MM.1S (cell line): ENCODE measurements at regions not wholly inside any gene's neighbourhood (a gene's known extent, or its start where the extent isn't known, plus 50 kb on each side); places are given as distances from the start of the nearest gene placed in this dataset.

Experiments used
- DNase-seq: peaks from one replicate; pipeline ENCODE4 v3.0.0-alpha.2; 2015
- H2AFZ ChIP-seq: fragments of 300-600 bp; sonication (generic); 2 replicates; pipeline ENCODE4 v1.6.0; 2016; ENCODE audit warnings: antibody characterized with exemption, low read length
- H3F3A ChIP-seq: fragments of 300-600 bp; sonication (generic); 2 replicates; pipeline ENCODE4 v1.6.1; 2016; ENCODE audit warnings: mild to moderate bottlenecking, antibody characterized with exemption, low read length, moderate library complexity, mixed read lengths; ENCODE audit not compliant: insufficient read depth
- H3K27ac ChIP-seq: fragments of 300-600 bp; sonication (generic); 2 replicates; pipeline ENCODE4 v1.5.1; 2016; ENCODE audit warnings: mild to moderate bottlenecking, low read length
- H3K27me3 ChIP-seq: fragments of 300-600 bp; sonication (generic); replicated peaks from 2 replicates; pipeline ENCODE4 v1.6.0; 2016; ENCODE audit warnings: low read length; ENCODE audit not compliant: insufficient read depth
- H3K36me3 ChIP-seq: fragments of 300-600 bp; sonication (generic); replicated peaks from 2 replicates; pipeline ENCODE4 v1.6.1; 2016; ENCODE audit warnings: mild to moderate bottlenecking, low read length, mixed read lengths; ENCODE audit not compliant: insufficient read depth
- H3K4me1 ChIP-seq: fragments of 300-600 bp; sonication (generic); 2 replicates; pipeline ENCODE4 v1.6.1; 2016; ENCODE audit warnings: low read length, mixed read lengths
- H3K4me2 ChIP-seq: fragments of 300-600 bp; sonication (generic); 2 replicates; pipeline ENCODE4 v1.6.0; 2016; ENCODE audit warnings: low read depth, low read length
- H3K4me3 ChIP-seq: fragments of 300-600 bp; sonication (generic); 2 replicates; pipeline ENCODE4 v1.5.1; 2016; ENCODE audit warnings: low read length, mixed read lengths
- H3K79me2 ChIP-seq: fragments of 300-600 bp; sonication (generic); 2 replicates; pipeline ENCODE4 v1.6.1; 2016; ENCODE audit warnings: mixed run types, low read length, mixed read lengths
- H3K9ac ChIP-seq: fragments of 300-600 bp; sonication (generic); 2 replicates; pipeline ENCODE4 v1.6.1; 2016; ENCODE audit warnings: low read length, mixed read lengths
- H3K9me2 ChIP-seq: fragments of 300-600 bp; sonication (generic); replicated peaks from 2 replicates; pipeline ENCODE4 v1.6.1; 2016; ENCODE audit warnings: mild to moderate bottlenecking, low read length, mixed read lengths; ENCODE audit not compliant: insufficient read depth
- H3K9me3 ChIP-seq: fragments of 300-600 bp; sonication (generic); replicated peaks from 2 replicates; pipeline ENCODE4 v1.6.1; 2016; ENCODE audit warnings: mild to moderate bottlenecking, low read length, mixed read lengths; ENCODE audit not compliant: insufficient read depth
- H4K20me1 ChIP-seq: fragments of 300-600 bp; sonication (generic); 2 replicates; pipeline ENCODE4 v1.6.1; 2016; ENCODE audit warnings: mild to moderate bottlenecking, low read length, moderate library complexity, mixed read lengths; ENCODE audit not compliant: insufficient read depth
- EZH2 ChIP-seq: fragments of 300-600 bp; sonication (generic); optimal IDR thresholded peaks from 2 replicates; pipeline ENCODE3; 2017; ENCODE audit warnings: low read depth, mild to moderate bottlenecking, antibody characterized with exemption, low read length, mixed read lengths
- EZH2phosphoT487 ChIP-seq: fragments of 300-600 bp; sonication (generic); IDR thresholded peaks from 2 replicates; pipeline ENCODE4 v1.6.1; 2018; ENCODE audit warnings: antibody characterized with exemption, low read length
- TF ChIP-seq, protein P1 (sequence below): fragments of 300-600 bp; sonication (generic); IDR thresholded peaks from 2 replicates; pipeline ENCODE4 v1.5.1; 2016; ENCODE audit warnings: antibody characterized with exemption, low read length, mixed read lengths

DNA sequence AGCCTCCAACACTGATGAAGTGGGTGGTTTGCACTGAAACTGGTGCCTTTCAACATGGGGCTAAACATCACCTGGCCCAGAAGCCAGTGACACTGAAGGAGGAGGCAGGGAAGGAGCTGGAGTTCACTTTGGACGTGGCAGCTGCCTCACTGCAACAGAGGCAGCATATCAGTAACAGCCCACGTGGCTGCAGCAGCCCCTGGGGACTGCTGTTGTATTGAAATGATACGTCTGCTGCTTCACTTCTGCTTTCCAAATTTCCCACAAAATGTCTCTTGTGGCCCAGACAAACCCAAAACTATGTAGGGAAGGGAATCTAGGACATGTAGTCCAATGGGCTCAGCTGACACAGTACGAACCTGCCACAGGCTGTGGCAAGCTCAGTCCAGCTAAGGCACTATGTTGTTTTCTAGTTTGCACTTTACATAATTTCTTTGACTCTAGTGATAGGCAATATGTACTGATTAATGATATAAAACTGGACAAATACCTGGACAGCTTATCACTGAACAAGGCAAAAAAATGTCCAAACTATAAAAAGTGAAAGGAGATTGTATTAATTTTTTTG, 84.7 kb upstream of the RAPGEF2 start:
- H2AFZ ChIP-seq, result no peak overlapping the region
- H3K27me3 ChIP-seq, result no peaks in the 10 kb centered on the region
- H3K4me1 ChIP-seq, result peaks cover 9% of the 10 kb centered on the region
- TF ChIP-seq EZH2phosphoT487, result no peak
- TF ChIP-seq, protein P1, sequence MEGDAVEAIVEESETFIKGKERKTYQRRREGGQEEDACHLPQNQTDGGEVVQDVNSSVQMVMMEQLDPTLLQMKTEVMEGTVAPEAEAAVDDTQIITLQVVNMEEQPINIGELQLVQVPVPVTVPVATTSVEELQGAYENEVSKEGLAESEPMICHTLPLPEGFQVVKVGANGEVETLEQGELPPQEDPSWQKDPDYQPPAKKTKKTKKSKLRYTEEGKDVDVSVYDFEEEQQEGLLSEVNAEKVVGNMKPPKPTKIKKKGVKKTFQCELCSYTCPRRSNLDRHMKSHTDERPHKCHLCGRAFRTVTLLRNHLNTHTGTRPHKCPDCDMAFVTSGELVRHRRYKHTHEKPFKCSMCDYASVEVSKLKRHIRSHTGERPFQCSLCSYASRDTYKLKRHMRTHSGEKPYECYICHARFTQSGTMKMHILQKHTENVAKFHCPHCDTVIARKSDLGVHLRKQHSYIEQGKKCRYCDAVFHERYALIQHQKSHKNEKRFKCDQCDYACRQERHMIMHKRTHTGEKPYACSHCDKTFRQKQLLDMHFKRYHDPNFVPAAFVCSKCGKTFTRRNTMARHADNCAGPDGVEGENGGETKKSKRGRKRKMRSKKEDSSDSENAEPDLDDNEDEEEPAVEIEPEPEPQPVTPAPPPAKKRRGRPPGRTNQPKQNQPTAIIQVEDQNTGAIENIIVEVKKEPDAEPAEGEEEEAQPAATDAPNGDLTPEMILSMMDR, result no peak
- TF ChIP-seq EZH2, result no peak
- H3K9me3 ChIP-seq, result no peaks in the 10 kb centered on the region
- H4K20me1 ChIP-seq, result no peaks in the 10 kb centered on the region
- H3K4me3 ChIP-seq, result no peak overlapping the region
- no peaks in the 10 kb centered on the region for H3K79me2 ChIP-seq
- no peak for DNase-seq
- no peaks in the 10 kb centered on the region for H3K9me2 ChIP-seq
- H3F3A ChIP-seq, result no peaks in the 10 kb centered on the region
- no peak overlapping the region for H3K4me2 ChIP-seq
- H3K27ac ChIP-seq, result no peak overlapping the region
- no peaks in the 10 kb centered on the region for H3K36me3 ChIP-seq
- no peak overlapping the region for H3K9ac ChIP-seq

DNA sequence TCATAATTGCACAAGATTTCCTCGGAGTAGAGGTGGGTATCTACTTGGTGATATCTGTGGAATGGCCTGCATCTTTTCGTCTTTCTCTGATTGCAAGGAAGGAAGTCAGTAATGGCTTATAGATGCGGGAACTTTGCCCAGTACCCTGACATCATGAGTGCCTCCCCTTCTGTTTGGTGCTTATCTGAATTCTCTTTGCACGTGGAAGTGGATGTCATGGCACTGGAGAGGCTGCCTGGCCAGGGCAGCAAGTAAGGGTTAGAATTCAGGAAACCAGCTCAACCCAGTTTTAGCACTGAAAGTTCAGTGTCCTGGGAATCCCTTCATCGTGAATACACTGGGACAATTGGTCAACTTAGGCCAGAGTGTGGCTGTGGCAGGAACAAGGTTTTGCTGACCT, 83.5 kb upstream of the RAPGEF2 start:
- no peaks in the 10 kb centered on the region for H3K9me3 ChIP-seq
- H3K4me3 ChIP-seq, result no peak overlapping the region
- H3K36me3 ChIP-seq, result no peaks in the 10 kb centered on the region
- no peaks in the 10 kb centered on the region for H3F3A ChIP-seq
- H3K4me2 ChIP-seq, result no peak overlapping the region
- H3K79me2 ChIP-seq, result no peaks in the 10 kb centered on the region
- H3K27me3 ChIP-seq, result no peaks in the 10 kb centered on the region
- no peak overlapping the region for H3K9ac ChIP-seq
- no peak overlapping the region for H2AFZ ChIP-seq
- no peak for DNase-seq
- H3K4me1 ChIP-seq, result peaks cover 9% of the 10 kb centered on the region
- H3K9me2 ChIP-seq, result no peaks in the 10 kb centered on the region
- no peaks in the 10 kb centered on the region for H4K20me1 ChIP-seq
- TF ChIP-seq, protein P1, result no peak
- TF ChIP-seq EZH2phosphoT487, result no peak
- TF ChIP-seq EZH2, result no peak
- no peak overlapping the region for H3K27ac ChIP-seq

DNA sequence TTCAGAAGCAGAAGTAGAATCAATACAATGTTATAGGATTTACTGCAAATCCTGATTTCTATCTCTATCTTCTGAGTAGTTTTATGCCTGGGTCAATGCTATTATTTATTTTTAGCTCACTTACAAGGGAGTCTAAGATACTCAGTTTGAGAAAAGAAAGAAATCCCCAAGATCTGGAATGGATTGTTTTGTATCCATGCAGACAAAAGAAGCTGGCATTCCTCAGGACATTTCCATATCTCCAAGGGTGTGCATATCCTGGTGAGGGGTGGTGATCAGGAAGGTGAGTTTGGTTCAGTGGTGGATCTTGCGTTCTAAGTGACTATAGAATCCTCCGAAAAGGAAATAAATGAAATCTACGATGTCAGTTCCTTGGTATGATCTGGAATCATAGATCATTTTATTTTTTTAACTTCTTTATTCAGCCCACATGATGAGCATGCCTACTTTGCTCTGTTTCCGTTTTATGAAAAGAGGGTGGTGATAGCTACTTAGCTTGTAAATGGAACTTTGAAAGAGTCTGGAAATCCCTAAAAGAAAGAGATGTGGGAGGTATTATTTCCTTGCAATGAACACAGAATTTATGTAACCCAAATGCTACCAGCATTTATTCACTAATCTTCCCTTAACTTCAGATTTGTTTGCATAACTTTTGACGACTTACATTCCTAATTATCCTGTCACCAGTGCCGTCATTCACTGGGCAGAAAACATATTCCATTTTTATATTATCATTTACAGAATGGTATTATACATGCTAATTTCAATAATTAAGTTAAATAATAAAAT, 81.1 kb upstream of the RAPGEF2 start:
- Histone ChIP-seq H3K9ac (no peak overlapping the region), H3K9me3 (no peaks in the 10 kb centered on the region)

More for the DNA sequence above, 81.1 kb upstream of the RAPGEF2 start:
- Histone ChIP-seq H3K36me3 (no peaks in the 10 kb centered on the region), H3K4me1 (peaks cover 8% of the 10 kb centered on the region), H2AFZ (no peak overlapping the region), H3K79me2 (no peaks in the 10 kb centered on the region), H3K9me2 (no peaks in the 10 kb centered on the region), H4K20me1 (no peaks in the 10 kb centered on the region), H3K27me3 (no peaks in the 10 kb centered on the region), H3K4me2 (no peak overlapping the region), H3F3A (no peaks in the 10 kb centered on the region), H3K27ac (no peak overlapping the region), H3K4me3 (no peak overlapping the region)
- no peak for DNase-seq
- TF ChIP-seq, protein P1, result no peak
- no peak for TF ChIP-seq EZH2phosphoT487
- TF ChIP-seq EZH2, result no peak
